PFSK-1 (cell line): ENCODE measurements at regions not wholly inside any gene's neighbourhood (a gene's known extent, or its start where the extent isn't known, plus 50 kb on each side); places are given as distances from the start of the nearest gene placed in this dataset.

Experiments
- FOXP2 ChIP-seq: optimal IDR thresholded peaks from 2 replicates; pipeline ENCODE3; 2011; ENCODE audit warnings: borderline replicate concordance, control low read depth, inconsistent platforms; ENCODE audit not compliant: insufficient read depth; ENCODE audit errors: extremely low read length, extremely low read depth
- POLR2AphosphoS5 ChIP-seq: IDR thresholded peaks from 2 replicates; pipeline ENCODE4 v1.6.1; 2012; ENCODE audit warnings: low read depth, mild to moderate bottlenecking, control low read depth, low read length, moderate library complexity
- REST ChIP-seq, 2 experiments: IDR thresholded peaks; 2 replicates each; pipeline versions ENCODE4 v1.6.1 to v1.8.0; 2011 to 2012; ENCODE audit warnings: low read depth in 2 of 2, low read length in 2 of 2, control low read depth in 1 of 2, inconsistent platforms in 1 of 2, mild to moderate bottlenecking in 1 of 2, moderate library complexity in 1 of 2; ENCODE audit not compliant: insufficient read depth in 1 of 2
- SIN3A ChIP-seq: IDR thresholded peaks from 2 replicates; pipeline ENCODE4 v1.6.1; 2012; ENCODE audit warnings: mild to moderate bottlenecking, low read length, moderate library complexity, borderline replicate concordance; ENCODE audit not compliant: insufficient read depth
- TAF1 ChIP-seq: IDR thresholded peaks from 2 replicates; pipeline ENCODE4 v1.6.1; 2012; ENCODE audit warnings: low read length, control low read depth, borderline replicate concordance; ENCODE audit not compliant: insufficient read depth

GRCh38 chr13:48833412-48833811 is 142.3 kb upstream of the FNDC3A start:
- TF ChIP-seq POLR2AphosphoS5 (no peak), TAF1 (no peak), REST (IDR thresholded peaks at IDR 0.05; ENCODE audit: insufficient read depth in 1 of 2, low read depth in 2 of 2, low read length in 2 of 2) (no peak), FOXP2 (no peak), SIN3A (no peak)

- TF ChIP-seq FOXP2 (no peak), POLR2AphosphoS5 (no peak), TAF1 (no peak), REST (IDR thresholded peaks at IDR 0.05; ENCODE audit: insufficient read depth in 1 of 2, low read depth in 2 of 2, low read length in 2 of 2) (no peak), SIN3A (no peak)
These were observed 137.3 kb upstream of the FNDC3A start for GRCh38 chr13:48838193-48838973.

GRCh38 chr13:48839171-48839570 is 136.5 kb upstream of the FNDC3A start:
- TF ChIP-seq POLR2AphosphoS5: no peak
- no peak for TF ChIP-seq TAF1
- TF ChIP-seq FOXP2: no peak
- TF ChIP-seq REST (IDR thresholded peaks at IDR 0.05; ENCODE audit: insufficient read depth in 1 of 2, low read depth in 2 of 2, low read length in 2 of 2): no peak
- no peak for TF ChIP-seq SIN3A

GRCh38 chr13:48840366-48840765 is 135.3 kb upstream of the FNDC3A start:
- TF ChIP-seq REST (IDR thresholded peaks at IDR 0.05; ENCODE audit: insufficient read depth in 1 of 2, low read depth in 2 of 2, low read length in 2 of 2) (no peak), POLR2AphosphoS5 (no peak), SIN3A (no peak), FOXP2 (no peak), TAF1 (no peak)
